Mammary epithelial cell (primary cell): ENCODE measurements at regions not wholly inside any gene's neighbourhood (a gene's known extent, or its start where the extent isn't known, plus 50 kb on each side); places are given as distances from the start of the nearest gene placed in this dataset.

Experiments
- EZH2 ChIP-seq: IDR thresholded peaks from 2 replicates; pipeline ENCODE4 v1.6.1; 2012; ENCODE audit warnings: low read length, inconsistent platforms, borderline replicate concordance
- TF ChIP-seq, protein P1 (sequence below), 2 donors: IDR thresholded peaks in 1 of 2; conservative IDR thresholded peaks in 1 of 2; 2 replicates each; pipeline ENCODE4 v1.5.1; 2011 to 2012; ENCODE audit warnings: inconsistent platforms in 2 of 2, low read length in 2 of 2, mild to moderate bottlenecking in 2 of 2, control low read depth in 1 of 2, low read depth in 1 of 2; ENCODE audit not compliant: insufficient read depth in 1 of 2; ENCODE audit errors: extremely low read depth in 1 of 2

DNA sequence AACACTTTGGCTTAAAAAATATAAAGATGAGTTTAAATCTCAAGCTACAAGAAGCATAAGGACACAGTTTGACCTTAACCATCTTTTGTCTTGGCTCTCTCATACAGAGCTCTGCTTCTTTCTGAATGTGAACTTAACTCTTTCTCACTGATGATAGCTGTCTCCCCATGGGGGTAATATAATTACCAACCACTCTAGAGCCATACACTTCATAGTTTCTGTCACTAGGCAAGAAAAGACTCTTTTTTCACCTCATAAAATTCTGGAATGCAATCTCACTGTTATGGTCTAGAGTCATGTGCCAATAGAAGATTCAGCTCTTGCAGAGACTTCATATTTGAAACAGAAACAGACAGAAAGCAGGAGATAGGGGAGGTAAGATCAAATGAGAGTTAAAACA is 481.7 kb upstream of the AGA start:
- TF ChIP-seq, protein P1, sequence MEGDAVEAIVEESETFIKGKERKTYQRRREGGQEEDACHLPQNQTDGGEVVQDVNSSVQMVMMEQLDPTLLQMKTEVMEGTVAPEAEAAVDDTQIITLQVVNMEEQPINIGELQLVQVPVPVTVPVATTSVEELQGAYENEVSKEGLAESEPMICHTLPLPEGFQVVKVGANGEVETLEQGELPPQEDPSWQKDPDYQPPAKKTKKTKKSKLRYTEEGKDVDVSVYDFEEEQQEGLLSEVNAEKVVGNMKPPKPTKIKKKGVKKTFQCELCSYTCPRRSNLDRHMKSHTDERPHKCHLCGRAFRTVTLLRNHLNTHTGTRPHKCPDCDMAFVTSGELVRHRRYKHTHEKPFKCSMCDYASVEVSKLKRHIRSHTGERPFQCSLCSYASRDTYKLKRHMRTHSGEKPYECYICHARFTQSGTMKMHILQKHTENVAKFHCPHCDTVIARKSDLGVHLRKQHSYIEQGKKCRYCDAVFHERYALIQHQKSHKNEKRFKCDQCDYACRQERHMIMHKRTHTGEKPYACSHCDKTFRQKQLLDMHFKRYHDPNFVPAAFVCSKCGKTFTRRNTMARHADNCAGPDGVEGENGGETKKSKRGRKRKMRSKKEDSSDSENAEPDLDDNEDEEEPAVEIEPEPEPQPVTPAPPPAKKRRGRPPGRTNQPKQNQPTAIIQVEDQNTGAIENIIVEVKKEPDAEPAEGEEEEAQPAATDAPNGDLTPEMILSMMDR (conservative IDR thresholded peaks at IDR 0.05 in 1 of 2, IDR thresholded peaks at IDR 0.05 in 1 of 2; ENCODE audit: extremely low read depth in 1 of 2, insufficient read depth in 1 of 2, low read depth in 1 of 2, low read length in 2 of 2): no peak
- TF ChIP-seq EZH2: no peak
